ENCODE measurements at regions not wholly inside any gene's neighbourhood (a gene's known extent, or its start where the extent isn't known, plus 50 kb on each side); places are given as distances from the start of the nearest gene placed in this dataset.

- TF ChIP-seq CTCF (conservative IDR thresholded peaks at IDR 0.05) (no peak), ZFX (IDR thresholded peaks at IDR 0.05) (no peak)
These were observed 74.8 kb upstream of the GLS start for GRCh38 chr2:190805843-190806242.
